ENCODE measurements at regions not wholly inside any gene's neighbourhood (a gene's known extent, or its start where the extent isn't known, plus 50 kb on each side); places are given as distances from the start of the nearest gene placed in this dataset.

- TF ChIP-seq ELF4 (IDR thresholded peaks at IDR 0.05) (no peak), FOXA1 (IDR thresholded peaks at IDR 0.05) (no peak), PKNOX1 (IDR thresholded peaks at IDR 0.05) (no peak), SP1 (IDR thresholded peaks at IDR 0.05) (no peak), TARDBP (IDR thresholded peaks at IDR 0.05) (no peak)
Observed at GRCh38 chr4:112823606-112824005, 186.7 kb downstream of the LARP7 start.

Data from HEK293T (cell line).